ENCODE measurements at regions not wholly inside any gene's neighbourhood (a gene's known extent, or its start where the extent isn't known, plus 50 kb on each side); places are given as distances from the start of the nearest gene placed in this dataset.
A peak's percentile ranks its signal among the peaks of the same experiment; 100 is the strongest.

- Histone ChIP-seq H3K79me1 (ENCODE audit: low read length) (no peaks in the 10 kb centered on the region), H3K14ac (ENCODE audit: low read length) (no peak overlapping the region), H2BK120ac (ENCODE audit: insufficient read depth, low read length, poor library complexity) (no peak overlapping the region), H3K4me1 (ENCODE audit: control insufficient read depth in 1 of 2, insufficient read depth in 2 of 2, low read length in 2 of 2) (peaks cover 4 to 9% of the 10 kb centered on the region in 2 experiments), H3K4me3 (ENCODE audit: low read depth, low read length) (no peak overlapping the region), H2BK12ac (ENCODE audit: low read length) (no peak overlapping the region), H2AK5ac (ENCODE audit: low read length) (no peak overlapping the region), H3K4me2 (ENCODE audit: low read length) (peak overlapping the region; percentile 25), H3K18ac (ENCODE audit: low read length) (no peak overlapping the region), H4K91ac (ENCODE audit: low read depth, low read length) (no peak overlapping the region), H2AFZ (ENCODE audit: insufficient read depth, low read length, poor library complexity) (no peak overlapping the region), H3K9ac (ENCODE audit: low read length) (no peak overlapping the region), H3K27ac (ENCODE audit: low read depth, low read length) (peak overlapping the region; percentile 6), H3K27me3 (ENCODE audit: insufficient read depth, low read length) (no peaks in the 10 kb centered on the region), H4K8ac (ENCODE audit: low read depth, low read length) (no peak overlapping the region), H4K12ac (ENCODE audit: low read depth, low read length) (no peak overlapping the region), H3K9me3 (ENCODE audit: insufficient read depth, low read depth, low read length) (peaks cover 3% of the 10 kb centered on the region), H3K79me2 (ENCODE audit: control insufficient read depth, insufficient read depth, low read length, poor library complexity) (no peaks in the 10 kb centered on the region), H2BK5ac (ENCODE audit: low read depth, low read length, poor library complexity) (no peak overlapping the region), H3K36me3 (ENCODE audit: control insufficient read depth in 1 of 2, insufficient read depth in 2 of 2, low read length in 2 of 2) (no peaks in the 10 kb centered on the region), H3K4ac (ENCODE audit: low read depth, low read length) (no peak overlapping the region), H3K23ac (ENCODE audit: low read length) (no peak overlapping the region)
- DNase-seq = peak in 1 of 2 donors; percentile 3
- no CpG with 5 or more reads among the region's 9 CpGs for WGBS (ENCODE audit: extremely low coverage, insufficient coverage, insufficient read length)
Observed at GRCh38 chr5:125348936-125349831, 602.7 kb upstream of the ZNF608 start.

DNA sequence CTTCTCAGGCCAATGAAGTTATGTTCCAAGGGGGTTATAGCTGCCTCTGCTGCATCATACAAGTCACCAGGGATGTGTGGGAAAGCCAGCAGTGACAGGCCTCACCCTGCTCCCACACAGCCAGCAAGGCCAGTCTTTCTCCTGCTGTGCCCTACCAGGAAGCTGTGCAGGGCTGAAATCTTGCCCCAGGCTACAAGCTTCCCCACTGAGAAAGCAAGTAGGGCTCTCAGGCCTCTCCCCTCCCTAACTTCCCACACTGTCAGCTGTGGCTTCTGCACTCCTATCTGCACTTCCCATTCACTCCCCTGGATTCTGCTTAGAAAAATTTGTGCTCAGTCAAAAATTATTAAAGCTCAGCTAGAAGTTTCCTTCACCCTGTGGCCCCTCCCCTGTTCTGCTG lies 611.2 kb upstream of the ZNF608 start:
- Histone ChIP-seq H3K79me1 (ENCODE audit: low read length) (peaks cover 4% of the 10 kb centered on the region), H2BK12ac (ENCODE audit: low read length) (no peak overlapping the region), H2BK120ac (ENCODE audit: insufficient read depth, low read length, poor library complexity) (no peak overlapping the region), H3K27ac (ENCODE audit: low read depth, low read length) (peak overlapping the region; percentile 61), H3K4ac (ENCODE audit: low read depth, low read length) (no peak overlapping the region), H3K36me3 (ENCODE audit: control insufficient read depth in 1 of 2, insufficient read depth in 2 of 2, low read length in 2 of 2) (no peaks in the 10 kb centered on the region), H3K9ac (ENCODE audit: low read length) (no peak overlapping the region), H3K23ac (ENCODE audit: low read length) (no peak overlapping the region), H3K4me2 (ENCODE audit: low read length) (peak overlapping the region; percentile 17), H2BK5ac (ENCODE audit: low read depth, low read length, poor library complexity) (peak overlapping the region; percentile 15), H3K9me3 (ENCODE audit: insufficient read depth, low read depth, low read length) (no peaks in the 10 kb centered on the region), H4K12ac (ENCODE audit: low read depth, low read length) (no peak overlapping the region), H2AK5ac (ENCODE audit: low read length) (no peak overlapping the region), H2AFZ (ENCODE audit: insufficient read depth, low read length, poor library complexity) (no peak overlapping the region), H3K4me3 (ENCODE audit: low read depth, low read length) (no peak overlapping the region), H3K27me3 (ENCODE audit: insufficient read depth, low read length) (no peaks in the 10 kb centered on the region), H4K91ac (ENCODE audit: low read depth, low read length) (no peak overlapping the region), H3K79me2 (ENCODE audit: control insufficient read depth, insufficient read depth, low read length, poor library complexity) (no peaks in the 10 kb centered on the region), H3K14ac (ENCODE audit: low read length) (no peak overlapping the region), H3K18ac (ENCODE audit: low read length) (no peak overlapping the region), H4K8ac (ENCODE audit: low read depth, low read length) (no peak overlapping the region), H3K4me1 (ENCODE audit: control insufficient read depth in 1 of 2, insufficient read depth in 2 of 2, low read length in 2 of 2) (peaks cover 2 to 8% of the 10 kb centered on the region in 2 experiments)
- peak in 1 of 2 donors; percentile 28 for DNase-seq

- no peaks in the 10 kb centered on the region for H3K4me1 ChIP-seq (ENCODE audit: control insufficient read depth in 1 of 2, insufficient read depth in 2 of 2, low read length in 2 of 2)
- no peak overlapping the region for H2BK120ac ChIP-seq (ENCODE audit: insufficient read depth, low read length, poor library complexity)
- no CpG with 5 or more reads among the region's 2 CpGs for WGBS (ENCODE audit: extremely low coverage, insufficient coverage, insufficient read length)
Observed at GRCh38 chr5:125365747-125366146, 619.3 kb upstream of the ZNF608 start.

GRCh38 chr5:125367702-125368101 lies 621.3 kb upstream of the ZNF608 start:
- no peak overlapping the region for H4K12ac ChIP-seq (ENCODE audit: low read depth, low read length)
- H4K8ac ChIP-seq (ENCODE audit: low read depth, low read length) = no peak overlapping the region
- no peaks in the 10 kb centered on the region for H3K9me3 ChIP-seq (ENCODE audit: insufficient read depth, low read depth, low read length)
- no peak overlapping the region for H3K4ac ChIP-seq (ENCODE audit: low read depth, low read length)
- no peak overlapping the region for H3K9ac ChIP-seq (ENCODE audit: low read length)
- H3K4me1 ChIP-seq (ENCODE audit: control insufficient read depth in 1 of 2, insufficient read depth in 2 of 2, low read length in 2 of 2) = no peaks in the 10 kb centered on the region
- H3K79me2 ChIP-seq (ENCODE audit: control insufficient read depth, insufficient read depth, low read length, poor library complexity) = no peaks in the 10 kb centered on the region
- no CpG with 5 or more reads among the region's 1 CpG for WGBS (ENCODE audit: extremely low coverage, insufficient coverage, insufficient read length)
- no peak overlapping the region for H3K4me3 ChIP-seq (ENCODE audit: low read depth, low read length)
- peak; percentile 2 to 76 for DNase-seq
- H3K18ac ChIP-seq (ENCODE audit: low read length) = no peak overlapping the region
- no peaks in the 10 kb centered on the region for H3K36me3 ChIP-seq (ENCODE audit: control insufficient read depth in 1 of 2, insufficient read depth in 2 of 2, low read length in 2 of 2)
- no peak overlapping the region for H3K27ac ChIP-seq (ENCODE audit: low read depth, low read length)
- no peak overlapping the region for H2AFZ ChIP-seq (ENCODE audit: insufficient read depth, low read length, poor library complexity)
- no peak overlapping the region for H4K91ac ChIP-seq (ENCODE audit: low read depth, low read length)
- H3K27me3 ChIP-seq (ENCODE audit: insufficient read depth, low read length) = no peaks in the 10 kb centered on the region
- H3K79me1 ChIP-seq (ENCODE audit: low read length) = peaks cover 3% of the 10 kb centered on the region
- H3K14ac ChIP-seq (ENCODE audit: low read length) = no peak overlapping the region
- no peak overlapping the region for H2BK120ac ChIP-seq (ENCODE audit: insufficient read depth, low read length, poor library complexity)
- H2AK5ac ChIP-seq (ENCODE audit: low read length) = no peak overlapping the region
- no peak overlapping the region for H3K23ac ChIP-seq (ENCODE audit: low read length)
- no peak overlapping the region for H2BK12ac ChIP-seq (ENCODE audit: low read length)
- H2BK5ac ChIP-seq (ENCODE audit: low read depth, low read length, poor library complexity) = no peak overlapping the region
- no peak overlapping the region for H3K4me2 ChIP-seq (ENCODE audit: low read length)

More at GRCh38 chr5:125365747-125366146, 619.3 kb upstream of the ZNF608 start:
- Histone ChIP-seq H3K9me3 (ENCODE audit: insufficient read depth, low read depth, low read length) (no peaks in the 10 kb centered on the region), H3K27me3 (ENCODE audit: insufficient read depth, low read length) (no peaks in the 10 kb centered on the region), H2BK5ac (ENCODE audit: low read depth, low read length, poor library complexity) (no peak overlapping the region), H3K4me2 (ENCODE audit: low read length) (no peak overlapping the region), H4K91ac (ENCODE audit: low read depth, low read length) (no peak overlapping the region), H2AFZ (ENCODE audit: insufficient read depth, low read length, poor library complexity) (no peak overlapping the region), H3K79me2 (ENCODE audit: control insufficient read depth, insufficient read depth, low read length, poor library complexity) (no peaks in the 10 kb centered on the region), H4K8ac (ENCODE audit: low read depth, low read length) (no peak overlapping the region), H3K27ac (ENCODE audit: low read depth, low read length) (no peak overlapping the region), H3K23ac (ENCODE audit: low read length) (no peak overlapping the region), H3K4me3 (ENCODE audit: low read depth, low read length) (no peak overlapping the region), H3K14ac (ENCODE audit: low read length) (no peak overlapping the region), H3K36me3 (ENCODE audit: control insufficient read depth in 1 of 2, insufficient read depth in 2 of 2, low read length in 2 of 2) (no peaks in the 10 kb centered on the region), H3K4ac (ENCODE audit: low read depth, low read length) (no peak overlapping the region), H3K79me1 (ENCODE audit: low read length) (peaks cover 3% of the 10 kb centered on the region), H3K18ac (ENCODE audit: low read length) (no peak overlapping the region), H2BK12ac (ENCODE audit: low read length) (no peak overlapping the region), H4K12ac (ENCODE audit: low read depth, low read length) (no peak overlapping the region), H3K9ac (ENCODE audit: low read length) (no peak overlapping the region), H2AK5ac (ENCODE audit: low read length) (no peak overlapping the region)
- no peak for DNase-seq
